NCI-H748 (cell line): ENCODE measurements at regions not wholly inside any gene's neighbourhood (a gene's known extent, or its start where the extent isn't known, plus 50 kb on each side); places are given as distances from the start of the nearest gene placed in this dataset.

Source experiments
- DNase-seq: peaks from one replicate; lab custom pipeline; 2025; ENCODE audit not compliant: unreplicated experiment; lab: John Stamatoyannopoulos, UW

- no peak for DNase-seq
Observed at GRCh38 chr1:57696043-57696442, 272.2 kb upstream of the DAB1 start.

DNA sequence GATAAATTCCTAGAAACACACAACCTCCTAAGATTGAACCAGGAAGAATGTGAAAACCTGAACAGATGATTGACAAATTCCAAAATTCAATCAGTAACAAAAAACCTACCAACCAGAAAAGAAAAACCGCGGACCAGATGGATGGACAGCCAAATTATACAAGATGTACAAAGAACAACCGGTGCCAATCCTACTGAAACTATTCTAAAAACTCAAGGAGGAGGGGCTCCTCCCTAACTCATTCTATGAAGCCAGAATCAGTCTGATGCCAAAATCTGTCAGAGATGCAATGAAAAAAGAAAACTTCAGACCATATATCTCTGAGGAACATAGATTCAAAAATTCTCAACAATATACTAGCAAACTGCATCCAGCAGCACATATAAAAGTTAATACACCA lies 262.4 kb upstream of the DAB1 start:
- DNase-seq = no peak

DNA sequence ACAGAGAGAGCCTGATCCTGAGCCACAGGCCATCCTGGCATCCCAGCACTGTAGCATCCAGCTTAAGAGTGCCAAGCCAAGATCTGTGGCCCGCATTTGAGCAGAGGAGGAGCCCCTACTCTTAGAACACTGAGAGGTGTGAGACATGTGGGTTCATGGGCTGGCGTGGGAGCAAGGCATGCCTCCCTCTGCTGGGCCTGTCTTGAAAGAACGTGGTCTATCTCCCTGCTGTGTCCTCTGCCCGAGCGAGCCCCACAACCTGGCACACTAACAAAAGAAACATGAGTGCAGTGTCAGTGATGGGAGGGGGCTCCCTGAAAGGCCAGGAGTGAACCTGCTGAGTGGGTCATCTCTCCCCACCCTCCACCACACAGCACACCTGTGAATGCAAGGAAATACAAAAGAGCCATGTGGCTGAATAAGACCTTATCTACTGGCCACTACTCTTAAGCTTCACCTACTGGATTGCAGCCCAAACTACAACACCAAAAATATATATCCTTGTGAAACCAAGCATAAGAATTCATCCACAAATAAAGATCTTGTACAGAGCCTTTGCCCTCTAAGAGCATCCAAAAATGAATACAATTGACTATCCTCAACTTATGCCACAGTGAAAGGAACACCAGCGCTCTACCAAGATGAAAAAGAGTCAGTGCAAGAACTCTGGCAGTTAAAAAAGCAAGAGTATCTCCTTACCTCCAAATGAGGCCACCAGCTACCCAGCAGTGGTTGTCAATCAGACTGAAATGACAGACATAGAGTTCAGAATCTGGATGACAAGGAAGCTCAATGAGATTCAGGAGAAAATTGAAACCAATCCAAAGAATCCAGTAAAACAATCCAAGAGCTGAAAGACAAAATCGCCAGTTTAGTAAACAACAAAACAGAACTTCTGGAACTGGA lies 259.4 kb upstream of the DAB1 start:
- DNase-seq = peak; percentile 9

DNA sequence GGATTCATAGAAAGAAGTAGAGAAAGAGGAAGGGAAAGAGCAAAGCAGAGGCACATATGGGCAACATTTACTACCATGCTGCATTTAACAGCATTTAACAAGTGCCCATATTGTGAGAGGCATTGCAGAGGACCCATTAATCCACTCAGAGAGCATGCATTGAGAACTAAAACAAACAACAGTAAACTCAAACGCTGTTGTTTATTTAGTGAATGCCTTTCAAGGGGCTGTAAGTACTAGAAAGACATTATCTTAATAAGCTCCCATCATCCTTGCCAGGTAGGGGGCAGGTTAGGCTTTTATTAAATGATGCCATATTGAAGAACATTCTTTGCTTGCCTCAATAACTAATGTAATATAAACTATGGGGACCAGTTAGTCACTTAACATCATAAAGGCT lies 254.3 kb upstream of the DAB1 start:
- DNase-seq = peak; percentile 97

DNA sequence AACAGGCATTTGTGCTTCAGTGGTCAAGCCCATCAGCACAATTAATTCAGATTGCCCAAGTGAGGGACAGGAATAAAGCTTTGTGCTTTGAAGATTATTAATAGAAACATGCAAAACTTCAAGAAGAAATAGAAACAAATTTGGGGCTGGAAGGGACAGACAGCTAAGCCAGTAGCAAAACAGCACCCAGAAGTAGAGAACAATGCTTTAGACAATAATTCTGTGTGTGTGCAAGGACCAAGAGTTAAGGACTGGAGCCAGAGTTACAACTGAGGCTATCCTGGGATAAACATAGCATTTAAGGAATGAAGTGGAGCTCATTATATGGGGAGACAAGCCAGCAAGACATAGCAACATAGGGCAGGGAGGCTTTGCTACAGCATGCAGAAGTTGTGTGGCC lies 251.9 kb upstream of the DAB1 start:
- DNase-seq = no peak

DNA sequence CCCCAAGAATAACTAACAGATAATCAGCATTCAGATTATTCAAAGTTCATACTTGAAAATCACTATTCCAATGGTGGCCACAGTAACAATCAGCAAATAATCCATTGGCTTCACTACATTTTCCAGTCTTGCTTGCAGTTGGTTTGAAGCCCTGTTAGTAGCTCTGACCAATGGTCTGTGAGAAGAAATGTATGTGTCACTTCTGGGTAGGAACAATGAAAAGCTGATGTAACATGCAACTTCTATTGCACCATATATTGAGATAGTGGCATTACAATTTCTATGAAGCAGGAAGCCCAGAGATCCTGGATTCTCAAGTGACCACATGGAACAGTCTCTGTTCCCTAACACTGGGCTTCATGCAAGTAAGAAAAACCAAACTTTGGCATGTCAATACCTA lies 250.9 kb upstream of the DAB1 start:
- DNase-seq = no peak

DNA sequence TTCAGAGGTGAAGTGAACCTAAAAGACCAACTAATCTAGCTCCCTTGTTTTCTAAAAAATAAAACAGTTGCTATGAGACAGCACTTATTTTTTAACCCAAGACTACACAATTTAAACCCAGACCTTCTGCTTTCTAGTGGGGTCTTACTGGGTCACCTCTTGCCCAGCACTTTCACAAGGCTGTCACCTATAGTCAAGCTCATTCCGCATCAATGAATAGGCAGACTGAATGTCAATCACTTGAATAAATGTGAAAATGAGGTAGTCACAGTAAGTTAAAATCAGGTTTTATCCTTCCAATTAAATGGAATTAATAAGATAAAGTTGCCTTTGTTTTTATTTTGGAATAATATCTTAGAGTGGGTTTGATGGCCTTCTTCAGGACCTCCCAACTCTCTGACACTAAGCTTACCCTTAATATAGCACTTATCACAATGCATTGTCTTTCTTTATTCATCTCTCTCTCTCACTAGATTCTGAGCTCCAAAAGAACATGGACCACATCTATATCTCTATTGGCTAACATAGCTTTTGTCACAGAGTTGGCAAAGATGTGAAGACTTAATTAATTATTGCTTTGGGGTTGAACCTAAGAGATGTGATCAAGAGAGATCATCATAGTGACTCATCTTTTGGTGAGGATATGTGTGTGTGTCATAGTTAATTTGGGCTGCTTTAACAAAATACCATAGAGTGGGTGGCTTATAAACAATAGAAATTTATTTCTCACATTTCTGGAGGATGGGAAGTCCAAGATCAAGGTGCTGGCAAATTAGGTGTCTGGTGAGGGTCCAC lies 248.7 kb upstream of the DAB1 start:
- no peak for DNase-seq

GRCh38 chr1:57671750-57672149 lies 247.9 kb upstream of the DAB1 start:
- no peak for DNase-seq

DNA sequence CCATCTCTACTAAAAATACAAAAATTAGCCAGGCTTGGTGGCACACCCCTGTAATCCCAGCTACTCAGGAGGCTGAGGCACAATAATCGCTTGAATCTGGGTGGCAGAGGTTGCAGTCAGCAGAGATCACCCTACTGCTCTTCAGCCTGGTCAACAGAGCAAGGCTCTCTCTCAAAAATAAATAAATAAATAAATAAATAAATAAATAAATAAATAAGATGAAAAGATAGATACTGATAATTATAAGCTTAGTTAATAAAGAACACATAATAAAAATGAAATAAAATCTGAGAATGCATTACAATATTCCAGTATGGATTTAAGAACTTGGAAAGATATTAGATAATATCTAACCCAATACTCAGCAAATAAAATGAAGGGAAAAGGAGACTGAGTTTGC lies 235.9 kb upstream of the DAB1 start:
- DNase-seq = no peak

DNA sequence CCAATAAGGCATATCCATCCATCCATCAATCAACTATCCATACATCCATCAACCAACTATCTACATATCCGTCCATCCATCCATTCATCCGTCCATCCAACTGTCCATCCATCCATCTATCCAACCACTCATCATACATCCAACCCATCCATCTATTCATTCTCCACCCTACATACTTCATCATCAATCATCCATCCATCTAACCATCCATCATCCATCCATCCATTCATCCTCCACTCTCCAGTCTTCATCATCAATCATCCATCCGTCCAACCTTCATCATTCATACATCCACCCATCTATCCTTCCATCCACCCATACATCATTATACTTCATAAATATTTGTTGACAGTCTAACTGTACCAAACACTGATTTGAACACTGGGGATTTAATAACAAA lies 231.3 kb upstream of the DAB1 start:
- no peak for DNase-seq

DNA sequence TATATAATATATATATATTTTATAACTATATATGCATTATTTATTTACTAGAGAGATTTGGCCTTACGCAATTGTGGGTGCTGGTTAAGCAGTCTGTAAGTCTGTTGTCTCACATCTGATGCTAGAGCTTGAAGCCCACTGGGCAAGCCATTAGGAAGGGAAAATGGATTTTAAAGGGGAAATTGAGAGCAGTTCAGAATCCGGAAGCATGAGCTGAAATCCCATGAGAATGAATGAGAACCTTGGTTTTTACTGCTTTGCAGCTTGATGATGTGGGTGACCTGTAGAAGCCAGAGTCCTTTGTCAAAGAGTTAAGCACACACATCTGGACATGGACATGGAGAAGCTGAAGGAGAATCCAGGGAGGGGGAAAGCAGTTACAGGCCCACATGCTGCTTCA lies 220.8 kb upstream of the DAB1 start:
- no peak for DNase-seq

DNA sequence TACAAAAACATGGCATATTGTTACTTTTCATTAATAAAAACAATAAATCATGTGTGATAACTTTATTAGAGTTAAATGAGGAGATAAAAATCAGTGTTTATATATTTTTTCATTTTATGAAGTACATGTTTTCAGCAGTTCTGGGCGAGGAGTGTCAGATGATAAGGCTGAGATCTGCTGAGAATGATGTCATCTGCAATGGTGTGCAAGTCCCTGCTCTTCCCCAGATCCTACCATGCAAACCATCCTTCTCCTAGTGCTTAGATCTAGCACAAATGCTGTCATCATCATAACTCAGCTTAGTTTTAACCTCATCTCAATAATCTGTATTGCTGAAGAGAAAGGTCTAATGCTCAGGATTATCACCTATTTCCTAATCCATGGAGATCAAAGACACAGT lies 214.4 kb upstream of the DAB1 start:
- DNase-seq = no peak

DNA sequence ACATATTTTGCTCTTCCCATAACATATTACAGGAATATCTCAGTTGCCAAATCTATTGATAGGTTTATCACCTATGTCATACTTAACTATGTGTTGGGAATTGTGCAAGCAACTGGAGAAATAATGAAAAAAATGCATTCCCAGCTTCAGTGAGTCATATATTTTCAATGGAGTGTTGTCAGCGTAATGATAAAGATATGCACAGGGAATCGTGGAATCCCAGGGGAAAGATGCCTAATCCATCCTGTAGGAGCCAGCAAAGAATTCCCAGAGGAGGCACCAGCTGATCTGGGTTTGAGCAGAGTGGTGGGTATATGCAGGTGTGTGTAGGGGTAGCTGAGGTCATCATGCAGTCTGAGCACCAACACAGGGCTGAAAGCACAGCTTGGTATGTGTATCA lies 213.3 kb upstream of the DAB1 start:
- no peak for DNase-seq

DNA sequence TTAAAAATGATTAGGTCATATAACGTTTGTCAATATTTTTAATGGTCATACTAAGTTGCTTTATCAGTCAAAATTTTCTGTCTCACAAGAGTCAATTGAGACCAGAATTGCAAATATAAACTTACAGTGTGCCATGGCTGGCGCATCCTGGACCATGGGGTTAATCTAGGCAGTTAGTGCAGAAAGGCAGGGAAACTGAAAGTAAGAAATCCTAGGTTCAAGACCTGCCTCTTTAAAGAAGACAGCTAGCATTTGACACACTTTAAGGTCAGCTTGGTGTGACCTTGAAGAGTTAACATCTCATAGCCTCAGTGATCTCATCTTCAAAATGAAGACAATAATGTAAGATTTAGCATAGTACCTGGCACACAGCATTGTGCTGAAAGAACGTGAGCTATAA lies 210.0 kb upstream of the DAB1 start:
- DNase-seq = no peak

- DNase-seq = no peak
Observed at GRCh38 chr1:57633056-57633455, 209.2 kb upstream of the DAB1 start.

GRCh38 chr1:57632401-57632800 lies 208.5 kb upstream of the DAB1 start:
- no peak for DNase-seq

GRCh38 chr1:57627612-57628011 lies 203.8 kb upstream of the DAB1 start:
- DNase-seq = no peak

GRCh38 chr1:57623791-57624538 lies 200.1 kb upstream of the DAB1 start:
- DNase-seq = no peak

DNA sequence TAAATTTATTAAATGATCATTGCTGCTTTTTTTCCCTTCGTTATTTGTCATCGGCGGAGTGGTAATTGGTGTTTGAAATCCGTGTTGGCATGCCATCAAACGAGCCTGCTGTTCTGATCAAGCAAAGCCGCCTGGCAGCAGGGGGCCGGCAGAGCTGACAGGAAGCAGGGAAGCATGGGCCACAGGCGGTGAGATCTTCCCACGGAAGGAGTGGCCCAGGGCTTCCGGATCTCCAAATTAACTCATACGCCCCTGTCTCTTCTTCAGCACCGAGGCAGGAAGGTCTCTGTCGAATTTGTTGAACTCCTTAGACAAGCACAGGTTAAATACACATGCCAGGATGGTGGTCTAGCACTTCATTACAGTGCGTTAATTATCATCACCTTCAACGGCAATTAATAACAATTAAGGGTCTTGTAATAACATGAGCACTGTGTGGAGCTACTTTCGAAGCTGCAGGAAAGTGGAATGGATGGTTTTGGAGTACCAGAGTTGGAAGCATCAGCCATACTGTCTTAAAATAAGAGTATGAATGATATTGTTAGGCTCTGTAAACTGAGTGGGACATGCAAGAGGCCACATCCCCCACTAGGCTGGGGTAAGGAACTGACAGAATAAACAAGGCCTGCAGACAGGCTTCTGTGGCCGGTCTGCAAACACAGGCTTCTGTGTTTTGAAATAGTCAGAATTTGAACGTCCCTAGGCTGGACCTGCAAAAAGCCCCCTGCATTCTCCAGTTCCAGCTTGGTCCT lies 199.4 kb upstream of the DAB1 start:
- peak; percentile 39 for DNase-seq

DNA sequence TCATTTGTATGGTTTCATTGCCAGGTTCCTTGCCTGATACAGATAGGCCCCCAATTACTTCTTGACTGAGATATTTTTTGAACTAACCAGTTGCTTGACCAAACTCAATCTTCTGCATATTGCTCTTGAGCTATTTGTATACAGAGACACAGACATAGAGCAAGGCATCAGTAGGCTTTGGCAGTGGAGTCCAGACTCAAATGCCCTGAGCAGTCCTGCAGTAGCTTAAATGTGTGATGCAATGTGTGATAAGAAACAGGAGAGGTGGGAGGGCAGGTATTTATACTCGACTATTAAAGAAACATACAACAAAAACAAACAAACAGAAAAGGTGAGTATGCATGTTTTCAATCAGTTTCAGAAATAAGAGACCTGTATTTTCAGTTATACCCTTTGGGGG lies 197.9 kb upstream of the DAB1 start:
- no peak for DNase-seq

DNA sequence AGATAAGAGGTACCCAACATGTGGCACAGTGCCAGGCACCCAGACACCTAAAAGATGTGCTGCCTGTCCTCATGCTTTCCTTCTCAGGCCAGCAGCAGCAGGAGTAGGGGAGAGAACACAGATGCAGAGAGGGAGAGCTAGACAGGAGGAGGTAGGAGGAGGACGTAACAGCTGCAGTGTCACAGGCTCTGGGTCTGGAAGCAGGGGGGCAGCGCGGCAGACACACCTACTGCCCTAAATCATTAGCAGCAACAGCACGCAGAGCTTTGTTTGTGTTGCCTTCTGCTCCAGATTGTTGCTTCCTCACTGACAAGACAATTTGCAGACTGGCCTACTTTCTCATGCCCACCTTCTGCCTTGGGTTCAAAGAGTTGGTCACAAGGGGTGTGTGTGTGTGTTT lies 196.7 kb upstream of the DAB1 start:
- DNase-seq = peak; percentile 49
